HG02885 (cell line): ENCODE measurements at regions not wholly inside any gene's neighbourhood (a gene's known extent, or its start where the extent isn't known, plus 50 kb on each side); places are given as distances from the start of the nearest gene placed in this dataset.

Experiments
- ATAC-seq: cut with Tn5 transposase; IDR thresholded peaks from one replicate; pipeline ENCODE4 v1.9.1; 2021; ENCODE audit warnings: mild to moderate bottlenecking; ENCODE audit not compliant: unreplicated experiment, poor library complexity

GRCh38 chr14:49970474-49971147 lies 77.7 kb downstream of the ARF6 start:
- ATAC-seq = peak; percentile 10

GRCh38 chr14:49971156-49972130 lies 78.6 kb downstream of the ARF6 start:
- peak; percentile 95 for ATAC-seq

- ATAC-seq = no peak
Observed at GRCh38 chr14:49972131-49972671, 79.3 kb downstream of the ARF6 start.

GRCh38 chr14:49972823-49973222 lies 79.9 kb downstream of the ARF6 start:
- no peak for ATAC-seq

- ATAC-seq = no peak
Observed at GRCh38 chr14:49975276-49975675, 82.4 kb downstream of the ARF6 start.

GRCh38 chr14:49975799-49976198 lies 82.9 kb downstream of the ARF6 start:
- no peak for ATAC-seq

- ATAC-seq = peak; percentile 90
Observed at GRCh38 chr14:49977126-49977841, 84.4 kb downstream of the ARF6 start.

GRCh38 chr14:49980027-49980426 lies 87.1 kb downstream of the ARF6 start:
- ATAC-seq = no peak

GRCh38 chr14:49982082-49982481 lies 89.2 kb downstream of the ARF6 start:
- no peak for ATAC-seq

- no peak for ATAC-seq
Observed at GRCh38 chr14:49982501-49982951, 89.6 kb downstream of the ARF6 start.

- ATAC-seq = no peak
Observed at GRCh38 chr14:49984424-49984823, 91.5 kb downstream of the ARF6 start.

GRCh38 chr14:49986343-49987014 lies 93.6 kb downstream of the ARF6 start:
- no peak for ATAC-seq

GRCh38 chr14:49988080-49988990 lies 95.5 kb downstream of the ARF6 start:
- ATAC-seq = no peak

- no peak for ATAC-seq
Observed at GRCh38 chr14:49989966-49990365, 97.1 kb downstream of the ARF6 start.

GRCh38 chr14:49991491-49991890 lies 98.6 kb downstream of the ARF6 start:
- no peak for ATAC-seq

- peak; percentile 1 for ATAC-seq
Observed at GRCh38 chr14:49992036-49992435, 99.2 kb downstream of the ARF6 start.

GRCh38 chr14:49992448-49992847 lies 99.6 kb downstream of the ARF6 start:
- ATAC-seq = peak; percentile 23

GRCh38 chr14:49992901-49993339 lies 100.0 kb downstream of the ARF6 start:
- peak; percentile 97 for ATAC-seq

- no peak for ATAC-seq
Observed at GRCh38 chr14:49993565-49993964, 100.7 kb downstream of the ARF6 start.
